Liver (tissue), 8 donors: ENCODE measurements at regions not wholly inside any gene's neighbourhood (a gene's known extent, or its start where the extent isn't known, plus 50 kb on each side); places are given as distances from the start of the nearest gene placed in this dataset.

ENCODE experiments used
- DNase-seq: peaks from one replicate; pipeline ENCODE4 v3.0.0-alpha.2; 2017; ENCODE audit warnings: low spot score
- H3K27ac ChIP-seq, 2 donors: one replicate each; pipeline ENCODE4 v1.7.0; 2013; ENCODE audit warnings: inconsistent platforms in 2 of 2, low read length in 2 of 2, control low read depth in 1 of 2, low read depth in 1 of 2, mild to moderate bottlenecking in 1 of 2
- H3K27me3 ChIP-seq, 4 donors: one replicate each; pipeline versions ENCODE4 v1.6.1 to v1.7.0; 2013; ENCODE audit warnings: low read length in 3 of 4, inconsistent platforms in 1 of 4, mild to moderate bottlenecking in 1 of 4, moderate library complexity in 1 of 4; ENCODE audit not compliant: control insufficient read depth in 4 of 4, insufficient read depth in 4 of 4
- H3K36me3 ChIP-seq, 4 donors: one replicate each; pipeline versions ENCODE4 v1.6.1 to v1.7.0; 2013; ENCODE audit warnings: low read length in 3 of 4, mild to moderate bottlenecking in 3 of 4, low read depth in 1 of 4, moderate library complexity in 1 of 4; ENCODE audit not compliant: control insufficient read depth in 4 of 4, insufficient read depth in 3 of 4
- H3K4me1 ChIP-seq, 4 donors: one replicate each; pipeline versions ENCODE4 v1.6.1 to v1.7.0; 2013; ENCODE audit warnings: low read length in 3 of 4, mild to moderate bottlenecking in 3 of 4, moderate library complexity in 1 of 4; ENCODE audit not compliant: control insufficient read depth in 4 of 4, insufficient read depth in 4 of 4
- H3K4me3 ChIP-seq, 3 donors: one replicate each; pipeline versions ENCODE4 v1.6.1 to v1.7.0; 2013; ENCODE audit warnings: low read length in 3 of 3, control low read depth in 1 of 3, low read depth in 1 of 3, mild to moderate bottlenecking in 1 of 3
- H3K9ac ChIP-seq, 2 donors: one replicate each; pipeline ENCODE4 v1.7.0; 2013; ENCODE audit warnings: low read length in 2 of 2, mild to moderate bottlenecking in 2 of 2, moderate library complexity in 2 of 2, control low read depth in 1 of 2, low read depth in 1 of 2
- H3K9me3 ChIP-seq, 4 donors: one replicate each; pipeline versions ENCODE4 v1.6.1 to v1.7.0; 2013; ENCODE audit warnings: low read length in 3 of 4; ENCODE audit not compliant: control insufficient read depth in 4 of 4
- EGR1 ChIP-seq, 2 donors: IDR thresholded peaks; 2 replicates each; pipeline ENCODE4 v1.6.1; 2016 to 2018; ENCODE audit warnings: antibody characterized with exemption in 2 of 2, low read depth in 2 of 2
- FOXA1 ChIP-seq: IDR thresholded peaks from 2 replicates; pipeline ENCODE4 v1.6.1; 2016; ENCODE audit warnings: antibody characterized with exemption
- FOXA2 ChIP-seq: IDR thresholded peaks from 2 replicates; pipeline ENCODE4 v1.6.1; 2016; ENCODE audit warnings: antibody characterized with exemption
- GABPA ChIP-seq, 2 donors: IDR thresholded peaks in 1 of 2; conservative IDR thresholded peaks in 1 of 2; 2 replicates each; pipeline ENCODE4 v1.6.1; 2016; ENCODE audit warnings: antibody characterized with exemption in 2 of 2, mild to moderate bottlenecking in 1 of 2, moderate library complexity in 1 of 2
- HNF4A ChIP-seq, 2 donors: conservative IDR thresholded peaks; 2 replicates each; pipeline ENCODE4 v1.6.1; 2016; ENCODE audit warnings: antibody characterized with exemption in 2 of 2, mild to moderate bottlenecking in 2 of 2
- HNF4G ChIP-seq: IDR thresholded peaks from 2 replicates; pipeline ENCODE4 v1.6.1; 2016; ENCODE audit warnings: antibody characterized with exemption
- JUND ChIP-seq, 2 donors: IDR thresholded peaks; 2 replicates each; pipeline ENCODE4 v1.6.1; 2016; ENCODE audit warnings: antibody characterized with exemption in 2 of 2
- RAD21 ChIP-seq, 2 donors: IDR thresholded peaks; 2 replicates each; pipeline ENCODE4 v1.6.1; 2016; ENCODE audit warnings: antibody characterized with exemption in 2 of 2, mild to moderate bottlenecking in 2 of 2
- RXRA ChIP-seq, 2 donors: IDR thresholded peaks; 2 replicates each; pipeline ENCODE4 v1.6.1; 2017 to 2018; ENCODE audit warnings: antibody characterized with exemption in 2 of 2, mild to moderate bottlenecking in 1 of 2
- SP1 ChIP-seq: IDR thresholded peaks from 2 replicates; pipeline ENCODE4 v1.6.1; 2018; ENCODE audit warnings: antibody characterized with exemption, mild to moderate bottlenecking
- TAF1 ChIP-seq: conservative IDR thresholded peaks from 2 replicates; pipeline ENCODE4 v1.6.1; 2016; ENCODE audit warnings: antibody characterized with exemption, mild to moderate bottlenecking
- YY1 ChIP-seq: IDR thresholded peaks from 2 replicates; pipeline ENCODE4 v1.6.1; 2016; ENCODE audit warnings: antibody characterized with exemption, mild to moderate bottlenecking
- WGBS: extraction: QIAGEN DNeasy Blood & Tissue Kit; methylation state at CpG from one replicate; pipeline ENCODE4 v1.1.7; 2013; 5-methylcytosine and 5-hydroxymethylcytosine counted together
- TF ChIP-seq, protein P1 (sequence below): IDR thresholded peaks from 2 replicates; pipeline ENCODE4 v1.6.1; 2016; ENCODE audit warnings: antibody characterized with exemption
- TF ChIP-seq, protein P2 (sequence below): fragments of 150-350 bp; IDR thresholded peaks from 2 replicates; pipeline ENCODE4 v1.5.1; 2017; ENCODE audit warnings: improper control_type of control experiment, low read depth, low read length; ENCODE audit not compliant: missing input control
- TF ChIP-seq, protein P3 (sequence below): IDR thresholded peaks from 2 replicates; pipeline ENCODE4 v1.6.1; 2016; ENCODE audit warnings: antibody characterized with exemption
- TF ChIP-seq, protein P4 (sequence below): IDR thresholded peaks from 2 replicates; pipeline ENCODE4 v1.6.1; 2016; ENCODE audit warnings: antibody characterized with exemption
- donor health status: healthy.
- donor health status: healthy.
- donor health status: healthy.
- donor health status: healthy.
- donor health status: healthy.

DNA sequence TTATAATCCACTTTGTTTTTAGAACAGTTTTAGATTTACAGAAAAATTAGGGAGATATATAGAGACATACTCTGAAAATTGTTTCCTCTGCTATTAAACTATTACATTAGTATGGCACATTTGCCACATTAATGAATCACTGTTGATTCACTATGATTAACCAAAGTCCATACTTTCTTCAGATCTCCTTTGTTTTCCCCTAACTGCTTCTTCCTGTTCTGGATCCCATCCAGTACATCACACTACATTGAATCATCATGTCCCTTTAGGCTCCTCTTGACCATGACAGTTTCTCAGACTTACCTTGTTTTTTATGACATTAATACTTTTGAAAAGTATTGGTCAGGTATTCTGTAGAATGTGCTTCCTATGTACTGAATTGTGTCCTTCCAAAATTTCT is 109.2 kb upstream of the EDNRA start:
- Histone ChIP-seq H3K4me3 (no peak overlapping the region), H3K27ac (no peak overlapping the region), H3K9ac (no peak overlapping the region), H3K36me3 (no peaks in the 10 kb centered on the region), H3K4me1 (no peaks in the 10 kb centered on the region), H3K9me3 (peaks cover 0 to 3% (median 2%) of the 10 kb centered on the region in 4 donors), H3K27me3 (no peaks in the 10 kb centered on the region)
- DNase-seq = no peak
- TF ChIP-seq, protein P1, sequence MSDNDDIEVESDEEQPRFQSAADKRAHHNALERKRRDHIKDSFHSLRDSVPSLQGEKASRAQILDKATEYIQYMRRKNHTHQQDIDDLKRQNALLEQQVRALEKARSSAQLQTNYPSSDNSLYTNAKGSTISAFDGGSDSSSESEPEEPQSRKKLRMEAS = no peak
- TF ChIP-seq JUND (IDR thresholded peaks at IDR 0.05) (no peak), GABPA (IDR thresholded peaks at IDR 0.05 in 1 of 2, conservative IDR thresholded peaks at IDR 0.05 in 1 of 2) (no peak), HNF4G (no peak), RAD21 (IDR thresholded peaks at IDR 0.05) (no peak), FOXA2 (no peak), HNF4A (conservative IDR thresholded peaks at IDR 0.05) (no peak)
- TF ChIP-seq, protein P2, sequence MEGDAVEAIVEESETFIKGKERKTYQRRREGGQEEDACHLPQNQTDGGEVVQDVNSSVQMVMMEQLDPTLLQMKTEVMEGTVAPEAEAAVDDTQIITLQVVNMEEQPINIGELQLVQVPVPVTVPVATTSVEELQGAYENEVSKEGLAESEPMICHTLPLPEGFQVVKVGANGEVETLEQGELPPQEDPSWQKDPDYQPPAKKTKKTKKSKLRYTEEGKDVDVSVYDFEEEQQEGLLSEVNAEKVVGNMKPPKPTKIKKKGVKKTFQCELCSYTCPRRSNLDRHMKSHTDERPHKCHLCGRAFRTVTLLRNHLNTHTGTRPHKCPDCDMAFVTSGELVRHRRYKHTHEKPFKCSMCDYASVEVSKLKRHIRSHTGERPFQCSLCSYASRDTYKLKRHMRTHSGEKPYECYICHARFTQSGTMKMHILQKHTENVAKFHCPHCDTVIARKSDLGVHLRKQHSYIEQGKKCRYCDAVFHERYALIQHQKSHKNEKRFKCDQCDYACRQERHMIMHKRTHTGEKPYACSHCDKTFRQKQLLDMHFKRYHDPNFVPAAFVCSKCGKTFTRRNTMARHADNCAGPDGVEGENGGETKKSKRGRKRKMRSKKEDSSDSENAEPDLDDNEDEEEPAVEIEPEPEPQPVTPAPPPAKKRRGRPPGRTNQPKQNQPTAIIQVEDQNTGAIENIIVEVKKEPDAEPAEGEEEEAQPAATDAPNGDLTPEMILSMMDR = no peak

DNA sequence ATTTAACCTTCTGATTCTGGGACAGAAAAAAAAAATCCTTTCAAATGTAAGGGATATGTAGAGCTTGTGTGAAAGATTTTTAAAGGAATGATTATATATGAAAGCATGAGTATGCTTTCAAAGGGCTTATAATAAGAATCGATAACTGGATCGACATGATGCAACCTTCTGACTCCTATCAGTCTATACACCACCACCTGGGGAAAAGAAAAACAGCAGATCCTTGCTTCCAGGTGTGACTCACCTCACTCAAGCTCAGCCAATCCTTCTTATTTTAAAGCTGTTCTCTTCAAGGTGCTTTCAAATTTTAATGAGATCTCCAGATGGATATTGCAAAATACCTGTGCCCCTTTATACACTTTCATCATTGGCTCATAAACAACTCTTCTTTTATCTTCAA is 102.1 kb upstream of the EDNRA start:
- H3K4me3 ChIP-seq = no peak overlapping the region
- DNase-seq = no peak
- no peaks in the 10 kb centered on the region for H3K27me3 ChIP-seq
- H3K27ac ChIP-seq = no peak overlapping the region
- H3K9ac ChIP-seq = no peak overlapping the region
- 72% methylated on average over 2 of the region's 2 CpGs for WGBS
- TF ChIP-seq FOXA1 = no peak
- no peak for TF ChIP-seq GABPA (IDR thresholded peaks at IDR 0.05 in 1 of 2, conservative IDR thresholded peaks at IDR 0.05 in 1 of 2)
- no peak for TF ChIP-seq HNF4G
- no peak for TF ChIP-seq RXRA (IDR thresholded peaks at IDR 0.05)
- TF ChIP-seq FOXA2 = no peak
- TF ChIP-seq, protein P3, sequence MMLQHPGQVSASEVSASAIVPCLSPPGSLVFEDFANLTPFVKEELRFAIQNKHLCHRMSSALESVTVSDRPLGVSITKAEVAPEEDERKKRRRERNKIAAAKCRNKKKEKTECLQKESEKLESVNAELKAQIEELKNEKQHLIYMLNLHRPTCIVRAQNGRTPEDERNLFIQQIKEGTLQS = no peak
- no peak for TF ChIP-seq JUND (IDR thresholded peaks at IDR 0.05)
- TF ChIP-seq, protein P2 = no peak
- no peak for TF ChIP-seq EGR1 (IDR thresholded peaks at IDR 0.05; ENCODE audit: low read depth in 2 of 2)
- TF ChIP-seq, protein P4, sequence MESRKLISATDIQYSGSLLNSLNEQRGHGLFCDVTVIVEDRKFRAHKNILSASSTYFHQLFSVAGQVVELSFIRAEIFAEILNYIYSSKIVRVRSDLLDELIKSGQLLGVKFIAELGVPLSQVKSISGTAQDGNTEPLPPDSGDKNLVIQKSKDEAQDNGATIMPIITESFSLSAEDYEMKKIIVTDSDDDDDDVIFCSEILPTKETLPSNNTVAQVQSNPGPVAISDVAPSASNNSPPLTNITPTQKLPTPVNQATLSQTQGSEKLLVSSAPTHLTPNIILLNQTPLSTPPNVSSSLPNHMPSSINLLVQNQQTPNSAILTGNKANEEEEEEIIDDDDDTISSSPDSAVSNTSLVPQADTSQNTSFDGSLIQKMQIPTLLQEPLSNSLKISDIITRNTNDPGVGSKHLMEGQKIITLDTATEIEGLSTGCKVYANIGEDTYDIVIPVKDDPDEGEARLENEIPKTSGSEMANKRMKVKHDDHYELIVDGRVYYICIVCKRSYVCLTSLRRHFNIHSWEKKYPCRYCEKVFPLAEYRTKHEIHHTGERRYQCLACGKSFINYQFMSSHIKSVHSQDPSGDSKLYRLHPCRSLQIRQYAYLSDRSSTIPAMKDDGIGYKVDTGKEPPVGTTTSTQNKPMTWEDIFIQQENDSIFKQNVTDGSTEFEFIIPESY = no peak
- no peak for TF ChIP-seq HNF4A (conservative IDR thresholded peaks at IDR 0.05)
- TF ChIP-seq RAD21 (IDR thresholded peaks at IDR 0.05) = no peak
- TF ChIP-seq SP1 = no peak
- TF ChIP-seq TAF1 = no peak
- TF ChIP-seq YY1 = no peak
- H3K36me3 ChIP-seq = no peaks in the 10 kb centered on the region
- H3K9me3 ChIP-seq = no peaks in the 10 kb centered on the region
- H3K4me1 ChIP-seq = no peaks in the 10 kb centered on the region
